ENCODE measurements at regions not wholly inside any gene's neighbourhood (a gene's known extent, or its start where the extent isn't known, plus 50 kb on each side); places are given as distances from the start of the nearest gene placed in this dataset.
"Not testable (repeated sequence)": the region's sequence is repeated elsewhere in the genome, so short reads cannot be mapped to it uniquely, and the experiment has no call there.

DNA sequence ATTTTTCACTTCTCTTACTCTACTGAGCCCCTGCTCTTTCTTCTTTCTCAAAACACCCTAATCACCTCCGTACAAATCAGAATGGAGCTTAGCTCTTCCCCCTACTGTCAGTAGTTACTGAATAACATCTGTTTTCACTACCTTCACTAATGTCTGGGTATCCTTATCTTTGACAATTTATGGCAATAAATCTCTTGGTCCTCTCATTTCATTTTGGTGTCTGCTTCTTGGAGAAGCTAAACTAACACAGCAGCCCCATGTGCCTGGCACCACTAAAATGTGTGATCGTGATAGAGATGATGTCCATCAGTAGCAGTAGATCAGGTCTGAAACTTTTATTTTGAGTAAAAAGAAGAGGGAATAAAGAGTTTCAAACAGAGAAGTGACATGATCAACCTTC is 496.5 kb downstream of the PID1 start:
- no peak overlapping the region for H2AFZ ChIP-seq
- no peaks in the 10 kb centered on the region for H3K79me2 ChIP-seq
- H3K27me3 ChIP-seq: no peaks in the 10 kb centered on the region
- no peak overlapping the region for H3K4me3 ChIP-seq
- H3K4me1 ChIP-seq (ENCODE audit: insufficient read depth): no peaks in the 10 kb centered on the region
- no peaks in the 10 kb centered on the region for H3K36me3 ChIP-seq (replicated peaks; ENCODE audit: insufficient read depth, low read depth)
- no peaks in the 10 kb centered on the region for H3K9me2 ChIP-seq (replicated peaks; ENCODE audit: insufficient read depth)
- DNase-seq (ENCODE audit: low spot score): no peak
- H3K4me2 ChIP-seq: no peak overlapping the region
- H3K27ac ChIP-seq: no peak overlapping the region
- 45% methylated on average over 2 of the region's 2 CpGs for WGBS (ENCODE audit: low lambda C conversion rate, missing lambda C conversion rate)
- TF ChIP-seq EZH2 (IDR thresholded peaks at IDR 0.05; ENCODE audit: borderline replicate concordance): no peak
- TF ChIP-seq, protein P1, sequence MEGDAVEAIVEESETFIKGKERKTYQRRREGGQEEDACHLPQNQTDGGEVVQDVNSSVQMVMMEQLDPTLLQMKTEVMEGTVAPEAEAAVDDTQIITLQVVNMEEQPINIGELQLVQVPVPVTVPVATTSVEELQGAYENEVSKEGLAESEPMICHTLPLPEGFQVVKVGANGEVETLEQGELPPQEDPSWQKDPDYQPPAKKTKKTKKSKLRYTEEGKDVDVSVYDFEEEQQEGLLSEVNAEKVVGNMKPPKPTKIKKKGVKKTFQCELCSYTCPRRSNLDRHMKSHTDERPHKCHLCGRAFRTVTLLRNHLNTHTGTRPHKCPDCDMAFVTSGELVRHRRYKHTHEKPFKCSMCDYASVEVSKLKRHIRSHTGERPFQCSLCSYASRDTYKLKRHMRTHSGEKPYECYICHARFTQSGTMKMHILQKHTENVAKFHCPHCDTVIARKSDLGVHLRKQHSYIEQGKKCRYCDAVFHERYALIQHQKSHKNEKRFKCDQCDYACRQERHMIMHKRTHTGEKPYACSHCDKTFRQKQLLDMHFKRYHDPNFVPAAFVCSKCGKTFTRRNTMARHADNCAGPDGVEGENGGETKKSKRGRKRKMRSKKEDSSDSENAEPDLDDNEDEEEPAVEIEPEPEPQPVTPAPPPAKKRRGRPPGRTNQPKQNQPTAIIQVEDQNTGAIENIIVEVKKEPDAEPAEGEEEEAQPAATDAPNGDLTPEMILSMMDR (IDR thresholded peaks at IDR 0.05; ENCODE audit: poor library complexity): no peak
- TF ChIP-seq EZH2phosphoT487 (IDR thresholded peaks at IDR 0.05; ENCODE audit: low read depth, severe bottlenecking, unreplicated experiment): no peak
- H4K20me1 ChIP-seq (ENCODE audit: insufficient read depth, poor library complexity, severe bottlenecking): no peaks in the 10 kb centered on the region
- no peaks in the 10 kb centered on the region for H3K9me3 ChIP-seq (ENCODE audit: low read depth)

DNA sequence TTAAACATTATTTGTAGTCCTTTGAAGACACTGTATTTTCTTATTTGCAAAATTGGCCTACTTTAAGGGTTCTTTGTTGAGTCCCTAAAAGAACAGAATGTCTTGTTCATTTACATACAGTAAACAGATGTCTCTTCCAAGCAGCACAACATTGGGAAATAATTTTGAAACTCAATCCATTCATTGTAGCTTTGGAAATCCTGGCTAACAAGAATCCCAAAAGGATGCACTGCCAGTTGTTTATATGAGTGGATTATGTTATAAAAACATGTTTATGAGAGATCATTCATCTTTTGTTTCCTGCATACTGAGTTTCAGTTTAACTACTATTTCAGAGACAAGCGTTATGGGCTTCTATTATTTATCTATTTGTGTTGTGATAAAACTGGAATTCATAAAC is 499.3 kb downstream of the PID1 start:
- H3K36me3 ChIP-seq (replicated peaks; ENCODE audit: insufficient read depth, low read depth): no peaks in the 10 kb centered on the region
- DNase-seq (ENCODE audit: low spot score): peak; percentile 15
- no peak overlapping the region for H2AFZ ChIP-seq
- peak overlapping the region; percentile 57 for H3K27ac ChIP-seq
- H3K4me3 ChIP-seq: no peak overlapping the region
- no peaks in the 10 kb centered on the region for H3K27me3 ChIP-seq
- WGBS (ENCODE audit: low lambda C conversion rate, missing lambda C conversion rate): 61% methylated on average over 1 of the region's 1 CpG
- no peaks in the 10 kb centered on the region for H4K20me1 ChIP-seq (ENCODE audit: insufficient read depth, poor library complexity, severe bottlenecking)
- no peaks in the 10 kb centered on the region for H3K4me1 ChIP-seq (ENCODE audit: insufficient read depth)
- TF ChIP-seq, protein P1 (IDR thresholded peaks at IDR 0.05; ENCODE audit: poor library complexity): no peak
- peak; percentile 89 for TF ChIP-seq EZH2phosphoT487 (IDR thresholded peaks at IDR 0.05; ENCODE audit: low read depth, severe bottlenecking, unreplicated experiment)
- TF ChIP-seq EZH2 (IDR thresholded peaks at IDR 0.05; ENCODE audit: borderline replicate concordance): no peak
- H3K79me2 ChIP-seq: no peaks in the 10 kb centered on the region
- H3K9me3 ChIP-seq (ENCODE audit: low read depth): no peaks in the 10 kb centered on the region
- no peak overlapping the region for H3K4me2 ChIP-seq
- no peaks in the 10 kb centered on the region for H3K9me2 ChIP-seq (replicated peaks; ENCODE audit: insufficient read depth)

- Histone ChIP-seq H3K4me3 (no peak overlapping the region), H3K27ac (peak overlapping the region; percentile 57), H3K9me2 (replicated peaks; ENCODE audit: insufficient read depth) (no peaks in the 10 kb centered on the region), H2AFZ (no peak overlapping the region), H3K36me3 (replicated peaks; ENCODE audit: insufficient read depth, low read depth) (no peaks in the 10 kb centered on the region), H4K20me1 (ENCODE audit: insufficient read depth, poor library complexity, severe bottlenecking) (no peaks in the 10 kb centered on the region), H3K4me1 (ENCODE audit: insufficient read depth) (no peaks in the 10 kb centered on the region), H3K9me3 (ENCODE audit: low read depth) (no peaks in the 10 kb centered on the region), H3K4me2 (no peak overlapping the region), H3K79me2 (no peaks in the 10 kb centered on the region), H3K27me3 (no peaks in the 10 kb centered on the region)
- WGBS (ENCODE audit: low lambda C conversion rate, missing lambda C conversion rate): 77% methylated on average over 5 of the region's 5 CpGs
- no peak for DNase-seq (ENCODE audit: low spot score)
- TF ChIP-seq, protein P1 (IDR thresholded peaks at IDR 0.05; ENCODE audit: poor library complexity): no peak
- no peak for TF ChIP-seq EZH2phosphoT487 (IDR thresholded peaks at IDR 0.05; ENCODE audit: low read depth, severe bottlenecking, unreplicated experiment)
- TF ChIP-seq EZH2 (IDR thresholded peaks at IDR 0.05; ENCODE audit: borderline replicate concordance): no peak
Measured at GRCh38 chr2:228771315-228771714, 499.8 kb downstream of the PID1 start.

DNA sequence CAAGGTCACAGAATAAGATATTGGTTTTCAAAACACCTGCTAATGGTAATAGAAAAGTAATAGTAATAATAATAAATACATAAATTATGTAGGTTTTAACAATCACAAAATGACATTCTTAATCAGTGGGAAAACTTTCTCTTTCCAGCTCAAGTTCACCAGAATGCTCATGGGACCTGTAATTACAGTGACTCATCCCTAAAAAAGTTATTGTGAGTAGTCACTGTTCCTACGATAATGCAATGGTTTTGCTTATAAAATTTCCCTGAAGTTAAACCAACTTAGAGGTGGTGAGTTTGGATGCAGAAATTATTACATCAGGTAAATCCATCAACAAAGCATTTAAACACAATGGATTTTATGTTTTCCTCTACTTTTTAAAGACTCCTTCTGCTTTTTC is 502.3 kb downstream of the PID1 start:
- H4K20me1 ChIP-seq (ENCODE audit: insufficient read depth, poor library complexity, severe bottlenecking): no peaks in the 10 kb centered on the region
- H3K79me2 ChIP-seq: no peaks in the 10 kb centered on the region
- H3K27me3 ChIP-seq: no peaks in the 10 kb centered on the region
- H3K27ac ChIP-seq: no peak overlapping the region
- no peaks in the 10 kb centered on the region for H3K9me2 ChIP-seq (replicated peaks; ENCODE audit: insufficient read depth)
- no peak overlapping the region for H3K4me2 ChIP-seq
- no peaks in the 10 kb centered on the region for H3K36me3 ChIP-seq (replicated peaks; ENCODE audit: insufficient read depth, low read depth)
- TF ChIP-seq, protein P1 (IDR thresholded peaks at IDR 0.05; ENCODE audit: poor library complexity): no peak
- TF ChIP-seq EZH2phosphoT487 (IDR thresholded peaks at IDR 0.05; ENCODE audit: low read depth, severe bottlenecking, unreplicated experiment) (no peak), EZH2 (IDR thresholded peaks at IDR 0.05; ENCODE audit: borderline replicate concordance) (no peak)
- H3K4me1 ChIP-seq (ENCODE audit: insufficient read depth): no peaks in the 10 kb centered on the region
- no peak overlapping the region for H2AFZ ChIP-seq
- H3K9me3 ChIP-seq (ENCODE audit: low read depth): no peaks in the 10 kb centered on the region
- WGBS (ENCODE audit: low lambda C conversion rate, missing lambda C conversion rate): 60% methylated on average over 1 of the region's 1 CpG
- no peak overlapping the region for H3K4me3 ChIP-seq
- peak; percentile 12 for DNase-seq (ENCODE audit: low spot score)

- H3K4me2 ChIP-seq; DNase-seq (ENCODE audit: low spot score): not testable (repeated sequence)
- WGBS (ENCODE audit: low lambda C conversion rate, missing lambda C conversion rate): 88% methylated on average over 3 of the region's 3 CpGs
Measured at GRCh38 chr2:228768141-228768540, 502.9 kb downstream of the PID1 start.

More at GRCh38 chr2:228768141-228768540, 502.9 kb downstream of the PID1 start:
- not testable (repeated sequence) for H3K4me1 ChIP-seq (ENCODE audit: insufficient read depth); H2AFZ ChIP-seq; H4K20me1 ChIP-seq (ENCODE audit: insufficient read depth, poor library complexity, severe bottlenecking); H3K27ac ChIP-seq; H3K36me3 ChIP-seq (replicated peaks; ENCODE audit: insufficient read depth, low read depth); H3K27me3 ChIP-seq; H3K9me2 ChIP-seq (replicated peaks; ENCODE audit: insufficient read depth); H3K79me2 ChIP-seq; H3K4me3 ChIP-seq; H3K9me3 ChIP-seq (ENCODE audit: low read depth)
